Effector memory CD8-positive, alpha-beta T cell (primary cell): ENCODE measurements at regions not wholly inside any gene's neighbourhood (a gene's known extent, or its start where the extent isn't known, plus 50 kb on each side); places are given as distances from the start of the nearest gene placed in this dataset.
A peak's percentile ranks its signal among the peaks of the same experiment; 100 is the strongest.

Experiments used
- ATAC-seq: fragments of 150-1000 bp; cut with Tn5 transposase; replicated peaks from 2 replicates; pipeline ENCODE4 v1.10.0; 2021; ENCODE audit warnings: mild to moderate bottlenecking, moderate library complexity
- DNase-seq, 3 experiments: peaks; one replicate each; pipeline ENCODE4 v3.0.0; 2021
- H3K27ac Mint-ChIP-seq, 2 donors: one replicate each; pipeline ENCODE4 v1.8.0; 2022; ENCODE audit warnings: mild to moderate bottlenecking in 2 of 2, mixed read lengths in 2 of 2, moderate library complexity in 2 of 2
- H3K27me3 Mint-ChIP-seq, 2 donors: one replicate each; pipeline ENCODE4 v1.8.0; 2022; ENCODE audit warnings: mixed read lengths in 2 of 2
- H3K36me3 Mint-ChIP-seq: one replicate; pipeline ENCODE4 v1.8.0; 2022; ENCODE audit warnings: mild to moderate bottlenecking, moderate library complexity, mixed read lengths; ENCODE audit not compliant: insufficient read depth
- H3K4me1 Mint-ChIP-seq, 2 donors: one replicate each; pipeline ENCODE4 v1.8.0; 2022; ENCODE audit warnings: low read depth in 2 of 2, mixed read lengths in 2 of 2
- H3K4me3 Mint-ChIP-seq, 2 donors: one replicate each; pipeline ENCODE4 v1.8.0; 2022; ENCODE audit warnings: mild to moderate bottlenecking in 2 of 2, mixed read lengths in 2 of 2, moderate library complexity in 2 of 2
- H3K9me3 Mint-ChIP-seq, 2 donors: one replicate each; pipeline ENCODE4 v1.8.0; 2022; ENCODE audit warnings: mixed read lengths in 2 of 2

- no peaks in the 10 kb centered on the region for H3K9me3 Mint-ChIP-seq
- H3K27me3 Mint-ChIP-seq = peaks cover 6 to 12% of the 10 kb centered on the region in 2 donors
- H3K36me3 Mint-ChIP-seq = no peaks in the 10 kb centered on the region
Observed at GRCh38 chr1:87763483-87763882, 434.8 kb downstream of the LMO4 start.

GRCh38 chr1:87765057-87765680 is 436.5 kb downstream of the LMO4 start:
- Mint-ChIP-seq H3K9me3 (no peaks in the 10 kb centered on the region), H3K27me3 (peaks cover 6 to 12% of the 10 kb centered on the region in 2 donors), H3K4me3 (no peak overlapping the region), H3K4me1 (no peaks in the 10 kb centered on the region), H3K27ac (no peak overlapping the region), H3K36me3 (no peaks in the 10 kb centered on the region)
- ATAC-seq (no peak), DNase-seq (no peak)

More at GRCh38 chr1:87763483-87763882, 434.8 kb downstream of the LMO4 start:
- Mint-ChIP-seq H3K27ac (peak overlapping the region in 1 of 2 donors; percentile 17), H3K4me3 (no peak overlapping the region), H3K4me1 (no peaks in the 10 kb centered on the region)
- no peak for DNase-seq
- ATAC-seq = no peak

GRCh38 chr1:87765681-87766070 is 437.0 kb downstream of the LMO4 start:
- Mint-ChIP-seq H3K36me3 (no peaks in the 10 kb centered on the region), H3K9me3 (no peaks in the 10 kb centered on the region), H3K4me3 (no peak overlapping the region), H3K27ac (no peak overlapping the region), H3K27me3 (peaks cover 6 to 12% of the 10 kb centered on the region in 2 donors), H3K4me1 (no peaks in the 10 kb centered on the region)
- no peak for ATAC-seq
- no peak for DNase-seq

- no peaks in the 10 kb centered on the region for H3K36me3 Mint-ChIP-seq
Observed at GRCh38 chr1:87766737-87767136, 438.1 kb downstream of the LMO4 start.

GRCh38 chr1:87778896-87779295 is 450.2 kb downstream of the LMO4 start:
- Mint-ChIP-seq H3K9me3 (no peaks in the 10 kb centered on the region), H3K36me3 (no peaks in the 10 kb centered on the region), H3K4me3 (no peak overlapping the region), H3K27me3 (peaks cover 7 to 8% of the 10 kb centered on the region in 2 donors), H3K27ac (no peak overlapping the region), H3K4me1 (no peaks in the 10 kb centered on the region)
- DNase-seq = no peak
- ATAC-seq = no peak

More at GRCh38 chr1:87766737-87767136, 438.1 kb downstream of the LMO4 start:
- Mint-ChIP-seq H3K27me3 (peaks cover 4 to 6% of the 10 kb centered on the region in 2 donors), H3K9me3 (no peaks in the 10 kb centered on the region), H3K4me3 (no peak overlapping the region), H3K27ac (no peak overlapping the region), H3K4me1 (no peaks in the 10 kb centered on the region)
- no peak for ATAC-seq
- no peak for DNase-seq

GRCh38 chr1:87781554-87781953 is 452.9 kb downstream of the LMO4 start:
- Mint-ChIP-seq H3K36me3 (no peaks in the 10 kb centered on the region), H3K4me3 (no peak overlapping the region), H3K27ac (no peak overlapping the region), H3K27me3 (peaks cover 20 to 23% of the 10 kb centered on the region in 2 donors), H3K4me1 (no peaks in the 10 kb centered on the region), H3K9me3 (peaks cover 0 to 2% of the 10 kb centered on the region in 2 donors)
- ATAC-seq (no peak), DNase-seq (no peak)

- peaks cover 0 to 2% of the 10 kb centered on the region in 2 donors for H3K9me3 Mint-ChIP-seq
- H3K27ac Mint-ChIP-seq = no peak overlapping the region
- H3K27me3 Mint-ChIP-seq = peaks cover 11 to 23% of the 10 kb centered on the region in 2 donors
- no peak for ATAC-seq
- DNase-seq = no peak
- no peaks in the 10 kb centered on the region for H3K4me1 Mint-ChIP-seq
- H3K4me3 Mint-ChIP-seq = no peak overlapping the region
- H3K36me3 Mint-ChIP-seq = no peaks in the 10 kb centered on the region
Observed at GRCh38 chr1:87783315-87783714, 454.6 kb downstream of the LMO4 start.

- Mint-ChIP-seq H3K4me1 (no peaks in the 10 kb centered on the region), H3K4me3 (no peak overlapping the region), H3K36me3 (no peaks in the 10 kb centered on the region), H3K9me3 (peaks cover 0 to 2% of the 10 kb centered on the region in 2 donors), H3K27me3 (peaks cover 11 to 23% of the 10 kb centered on the region in 2 donors), H3K27ac (no peak overlapping the region)
- ATAC-seq = no peak
- DNase-seq = no peak
Observed at GRCh38 chr1:87785386-87785785, 456.7 kb downstream of the LMO4 start.

GRCh38 chr1:87786229-87786628 is 457.5 kb downstream of the LMO4 start:
- peaks cover 0 to 2% of the 10 kb centered on the region in 2 donors for H3K9me3 Mint-ChIP-seq
- H3K36me3 Mint-ChIP-seq = no peaks in the 10 kb centered on the region
- ATAC-seq = no peak
- H3K4me3 Mint-ChIP-seq = no peak overlapping the region
- H3K27ac Mint-ChIP-seq = no peak overlapping the region
- no peaks in the 10 kb centered on the region for H3K4me1 Mint-ChIP-seq
- no peak for DNase-seq
- H3K27me3 Mint-ChIP-seq = peaks cover 13 to 23% of the 10 kb centered on the region in 2 donors

GRCh38 chr1:87786861-87787545 is 458.3 kb downstream of the LMO4 start:
- H3K9me3 Mint-ChIP-seq = peaks cover 0 to 2% of the 10 kb centered on the region in 2 donors
- H3K36me3 Mint-ChIP-seq = no peaks in the 10 kb centered on the region
- ATAC-seq (no peak), DNase-seq (no peak)
- no peak overlapping the region for H3K4me3 Mint-ChIP-seq
- peaks cover 21 to 23% of the 10 kb centered on the region in 2 donors for H3K27me3 Mint-ChIP-seq
- no peak overlapping the region for H3K27ac Mint-ChIP-seq
- H3K4me1 Mint-ChIP-seq = no peaks in the 10 kb centered on the region

- Mint-ChIP-seq H3K27ac (no peak overlapping the region), H3K36me3 (no peaks in the 10 kb centered on the region), H3K4me1 (no peaks in the 10 kb centered on the region), H3K4me3 (no peak overlapping the region), H3K27me3 (peaks cover 23 to 26% of the 10 kb centered on the region in 2 donors), H3K9me3 (peaks cover 0 to 2% of the 10 kb centered on the region in 2 donors)
- ATAC-seq = no peak
- DNase-seq = no peak
Observed at GRCh38 chr1:87787551-87787950, 458.9 kb downstream of the LMO4 start.

GRCh38 chr1:87790756-87791155 is 462.1 kb downstream of the LMO4 start:
- no peaks in the 10 kb centered on the region for H3K9me3 Mint-ChIP-seq
- no peaks in the 10 kb centered on the region for H3K36me3 Mint-ChIP-seq
- ATAC-seq = no peak
- DNase-seq = no peak
- H3K27ac Mint-ChIP-seq = no peak overlapping the region
- H3K27me3 Mint-ChIP-seq = peaks cover under 1 to 14% of the 10 kb centered on the region in 2 donors
- H3K4me1 Mint-ChIP-seq = no peaks in the 10 kb centered on the region
- no peak overlapping the region for H3K4me3 Mint-ChIP-seq

- DNase-seq (no peak), ATAC-seq (no peak)
- Mint-ChIP-seq H3K36me3 (no peaks in the 10 kb centered on the region), H3K27ac (no peak overlapping the region), H3K9me3 (no peaks in the 10 kb centered on the region), H3K4me1 (no peaks in the 10 kb centered on the region), H3K27me3 (peaks cover 0 to 14% of the 10 kb centered on the region in 2 donors), H3K4me3 (no peak overlapping the region)
Observed at GRCh38 chr1:87791931-87792740, 463.5 kb downstream of the LMO4 start.
